CD4-positive, alpha-beta T cell treated with Interleukin-17A for 4 hours (primary cell): ENCODE measurements at regions not wholly inside any gene's neighbourhood (a gene's known extent, or its start where the extent isn't known, plus 50 kb on each side); places are given as distances from the start of the nearest gene placed in this dataset.
A peak's percentile ranks its signal among the peaks of the same experiment; 100 is the strongest.

ENCODE experiments used
- DNase-seq: peaks from one replicate; pipeline ENCODE4 v3.0.0-alpha.2; 2020; ENCODE audit warnings: mixed read lengths

DNA sequence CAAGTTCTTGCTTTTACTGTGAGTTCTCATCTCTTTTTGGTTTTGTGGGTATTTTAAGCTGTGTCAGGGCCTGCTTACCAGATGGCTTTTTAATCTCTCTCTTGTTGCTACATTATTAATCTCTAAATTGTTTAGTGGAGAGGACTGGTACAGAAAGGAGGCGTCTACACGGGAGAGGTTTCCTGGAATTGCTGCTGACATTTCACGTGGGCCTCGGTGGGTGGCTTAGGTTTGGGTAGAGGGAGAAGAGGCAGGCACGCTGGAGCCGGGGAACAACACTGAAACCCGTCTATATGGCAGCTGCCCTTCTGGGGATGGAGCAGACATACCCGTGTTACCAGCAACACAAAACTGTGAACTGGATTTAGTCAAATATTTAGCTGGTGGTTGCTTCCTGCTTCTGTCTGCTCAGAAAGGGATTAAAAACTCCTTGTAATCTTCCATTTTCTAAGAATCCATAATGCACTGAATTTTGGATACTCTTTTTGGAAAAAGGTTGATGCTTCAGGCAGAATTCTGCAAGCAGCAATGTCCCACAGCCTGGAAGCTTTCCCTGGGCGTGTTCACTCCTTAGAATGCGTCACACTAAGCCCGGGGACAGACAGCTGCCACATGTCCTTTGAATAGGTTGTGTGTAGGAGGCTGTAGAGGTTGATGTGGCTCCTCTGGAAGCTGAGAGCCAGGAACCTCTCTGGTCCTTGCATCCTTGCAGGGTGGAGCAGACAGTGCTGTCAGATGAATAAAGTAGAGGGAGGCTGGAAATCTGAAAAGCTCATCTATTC, 199.8 kb upstream of the GATB start:
- DNase-seq = no peak

- DNase-seq = no peak
Measured at GRCh38 chr4:151957153-151957552, 196.3 kb upstream of the GATB start.

DNA sequence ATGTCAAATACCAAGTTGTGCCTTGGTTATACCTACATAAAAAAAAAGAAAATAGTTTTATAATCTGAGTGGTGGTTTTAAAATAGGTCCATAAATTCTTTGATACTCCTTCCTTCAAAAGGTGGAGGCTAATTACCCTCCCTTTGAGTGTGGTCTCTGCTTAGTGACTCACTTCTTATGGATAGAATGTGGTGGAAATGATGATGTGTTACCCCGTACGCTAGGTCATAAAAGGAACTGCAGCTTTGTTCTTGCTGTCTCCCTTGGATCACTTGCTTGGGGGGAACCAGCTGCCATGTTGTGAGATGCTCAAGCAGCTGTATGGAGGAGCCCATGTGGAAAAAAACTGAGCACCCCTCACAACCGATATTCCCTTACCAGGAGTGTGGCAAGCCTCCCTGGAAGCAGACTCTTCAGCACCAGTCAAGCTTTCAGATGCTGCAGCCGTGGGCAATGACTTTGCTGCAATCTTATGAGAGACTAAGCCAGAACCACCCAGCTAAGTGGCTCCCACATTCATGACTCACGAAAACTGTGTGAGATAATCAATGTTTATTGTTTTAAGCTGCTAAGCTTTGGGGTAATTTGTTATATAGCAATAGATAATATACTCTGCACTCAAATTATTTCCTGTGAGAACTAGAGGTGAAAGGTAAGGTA, 195.0 kb upstream of the GATB start:
- no peak for DNase-seq

DNA sequence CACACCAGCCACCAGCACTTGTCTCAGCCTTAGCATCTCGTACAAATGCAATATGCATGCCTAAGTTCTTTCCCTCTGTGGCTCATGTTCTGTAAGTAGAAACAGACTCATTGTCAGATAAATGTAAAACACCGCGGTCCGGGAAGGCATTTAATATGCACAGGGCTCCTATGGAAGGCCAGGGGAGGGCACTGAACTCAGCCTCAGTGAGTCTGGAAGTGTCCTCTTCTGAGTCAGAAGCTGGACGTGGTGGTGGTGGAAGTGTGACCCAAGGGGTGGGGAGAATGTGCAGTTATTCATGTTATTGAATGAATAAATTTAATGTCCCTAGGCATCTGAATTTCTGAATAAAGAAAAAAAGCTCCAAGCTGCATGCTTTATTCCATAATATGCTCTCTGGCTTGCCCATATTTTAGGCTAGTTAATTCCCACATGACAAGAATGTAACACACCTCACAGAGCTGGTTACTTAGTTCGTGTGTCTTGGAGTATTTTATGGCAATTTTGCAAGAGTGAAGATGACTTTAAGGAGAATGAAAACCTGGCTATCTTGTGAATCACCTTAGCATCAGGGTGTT, 193.1 kb upstream of the GATB start:
- DNase-seq = no peak

GRCh38 chr4:151953312-151953711, 192.5 kb upstream of the GATB start:
- no peak for DNase-seq

DNA sequence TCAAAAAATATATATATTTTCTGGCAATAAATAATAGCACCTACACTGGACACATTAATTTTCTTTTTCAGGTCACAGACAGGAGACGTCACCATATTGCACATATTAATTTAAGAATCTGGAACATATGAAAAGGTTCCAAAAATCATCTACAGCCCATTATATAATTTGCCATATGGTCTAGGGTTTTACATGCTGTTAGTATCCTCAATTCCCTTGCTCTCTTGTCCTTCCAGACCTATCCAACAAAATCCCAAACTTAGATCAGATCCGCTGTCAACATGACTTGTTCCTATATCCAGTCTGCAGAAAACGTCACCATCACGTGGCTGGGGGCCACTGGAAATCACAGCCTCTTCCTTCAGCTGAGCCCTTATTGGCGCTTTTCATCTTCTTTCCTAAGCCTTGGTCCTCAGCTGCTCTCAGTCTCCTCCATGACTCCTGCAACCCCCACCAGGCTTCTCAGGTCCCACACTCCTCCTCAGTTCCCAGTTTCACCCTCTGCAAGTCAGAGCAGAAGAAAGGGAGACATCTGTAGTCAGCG, 192.0 kb upstream of the GATB start:
- no peak for DNase-seq

GRCh38 chr4:151952137-151952536, 191.3 kb upstream of the GATB start:
- no peak for DNase-seq

DNA sequence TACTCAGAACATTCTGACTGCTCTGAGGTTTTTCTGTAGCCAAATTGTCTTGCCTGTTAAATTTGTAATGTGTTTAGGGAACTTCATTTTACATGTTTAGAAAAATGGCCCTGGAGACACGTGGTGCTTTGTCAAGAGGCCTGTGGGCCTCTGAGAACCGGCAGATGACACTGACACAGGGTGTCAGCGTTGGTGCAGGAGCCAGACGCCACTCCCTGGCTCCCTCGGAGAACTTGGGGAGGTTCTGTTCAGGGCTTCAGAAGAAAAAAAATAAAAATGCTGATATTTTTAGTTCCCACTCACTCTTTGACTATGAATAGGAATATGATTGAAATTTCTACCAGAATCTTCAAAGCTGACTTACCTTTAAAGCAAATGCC, 190.9 kb upstream of the GATB start:
- DNase-seq = no peak

DNA sequence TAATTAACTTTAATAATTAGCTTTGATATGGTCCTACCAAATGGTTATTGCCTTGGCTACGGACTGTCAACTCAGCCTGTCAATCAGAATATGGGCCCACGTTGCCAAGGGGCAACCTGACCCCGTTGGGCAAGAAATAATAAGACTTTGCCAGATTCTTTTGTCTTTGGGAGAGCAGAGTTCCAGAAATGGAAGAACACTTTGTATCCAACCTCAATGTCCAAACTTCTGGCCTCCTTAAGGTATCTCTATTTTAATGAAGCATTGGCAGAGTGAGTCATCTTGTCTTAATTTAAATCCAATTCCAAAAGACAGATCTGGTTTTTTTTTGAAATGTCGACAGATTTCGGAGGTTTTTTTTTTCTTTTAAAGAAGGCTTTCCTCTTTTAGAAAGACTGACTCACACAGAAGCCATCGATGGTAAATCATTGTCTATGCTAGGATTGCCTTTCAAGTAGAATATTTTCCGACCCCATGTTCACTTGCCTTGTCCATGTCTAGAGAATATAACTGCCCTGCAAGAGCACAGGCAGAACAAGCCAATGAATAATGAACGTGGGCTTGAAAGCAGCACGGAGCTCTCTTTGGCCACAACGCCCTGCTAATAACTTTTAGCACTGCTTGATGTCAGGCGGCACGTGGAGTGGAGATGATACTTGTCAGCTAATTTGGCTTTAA, 190.3 kb upstream of the GATB start:
- no peak for DNase-seq

DNA sequence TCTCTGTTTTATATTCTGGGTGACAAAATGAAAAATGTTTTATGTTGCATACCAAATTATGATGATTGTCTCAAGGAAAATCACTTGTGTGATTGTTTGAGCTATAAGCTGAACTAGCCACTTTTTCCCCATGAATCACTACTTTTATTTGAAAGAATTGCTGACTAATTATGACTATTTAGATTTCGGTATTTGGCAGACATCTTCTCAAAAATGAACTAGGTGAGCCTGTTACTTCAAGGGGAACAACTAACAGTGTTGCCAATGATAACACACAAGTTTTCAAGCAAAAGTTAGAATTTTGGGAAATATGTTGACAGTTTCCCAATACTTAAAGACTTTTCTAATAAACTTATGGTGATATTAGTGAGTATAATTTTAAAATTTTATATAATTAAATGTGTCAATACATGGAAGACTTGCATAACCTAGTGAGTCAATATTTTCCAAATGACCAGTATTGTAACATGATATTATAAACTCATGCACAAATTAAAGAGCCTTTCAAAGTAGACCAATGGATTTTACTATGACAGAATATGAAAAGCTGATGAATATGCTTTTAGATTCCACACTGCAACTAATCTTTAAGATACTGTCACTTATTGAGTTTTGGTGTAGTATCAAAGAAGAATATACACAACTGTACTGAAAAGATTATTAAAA, 187.7 kb upstream of the GATB start:
- DNase-seq = no peak

DNA sequence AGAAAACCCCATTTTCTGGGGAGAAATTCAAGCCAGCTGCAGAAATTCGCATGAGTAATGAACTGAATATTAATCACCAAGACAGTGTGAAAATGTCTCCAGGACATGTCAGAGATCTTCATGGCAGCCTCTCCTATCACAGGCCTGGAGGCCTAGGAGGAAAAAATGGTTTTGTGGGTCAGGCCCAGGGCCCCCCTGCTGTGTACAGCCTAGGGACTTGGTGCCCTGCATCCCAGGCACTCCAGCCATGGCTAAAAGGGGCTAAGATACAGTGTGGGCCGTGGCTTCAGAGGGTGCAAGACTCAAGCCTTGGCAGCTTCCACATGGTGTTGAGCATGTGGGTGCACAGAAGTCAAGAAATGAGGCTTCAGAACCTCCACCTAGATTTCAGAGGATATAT, 185.9 kb upstream of the GATB start:
- no peak for DNase-seq

- no peak for DNase-seq
Measured at GRCh38 chr4:151942971-151943370, 182.2 kb upstream of the GATB start.

GRCh38 chr4:151940926-151941617, 180.3 kb upstream of the GATB start:
- DNase-seq = no peak

DNA sequence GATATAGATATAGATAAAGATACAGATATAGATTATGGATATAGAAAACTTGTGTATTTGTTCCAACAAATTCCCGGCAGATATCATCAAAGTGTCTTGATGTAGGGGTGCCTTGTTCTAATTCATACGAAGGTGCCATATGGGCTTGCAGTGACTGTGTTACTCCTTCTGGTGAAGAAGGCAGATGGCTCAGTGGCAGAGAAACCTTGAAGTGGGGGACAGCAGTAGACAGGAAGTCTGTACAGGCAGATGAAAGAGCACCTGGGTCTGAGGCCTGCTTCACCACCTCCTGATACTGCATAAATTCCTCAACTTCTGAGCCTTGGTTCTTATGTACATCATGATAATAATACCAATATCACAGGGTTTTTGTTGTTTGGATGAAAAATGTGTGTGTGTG, 179.5 kb upstream of the GATB start:
- peak; percentile 43 for DNase-seq

DNA sequence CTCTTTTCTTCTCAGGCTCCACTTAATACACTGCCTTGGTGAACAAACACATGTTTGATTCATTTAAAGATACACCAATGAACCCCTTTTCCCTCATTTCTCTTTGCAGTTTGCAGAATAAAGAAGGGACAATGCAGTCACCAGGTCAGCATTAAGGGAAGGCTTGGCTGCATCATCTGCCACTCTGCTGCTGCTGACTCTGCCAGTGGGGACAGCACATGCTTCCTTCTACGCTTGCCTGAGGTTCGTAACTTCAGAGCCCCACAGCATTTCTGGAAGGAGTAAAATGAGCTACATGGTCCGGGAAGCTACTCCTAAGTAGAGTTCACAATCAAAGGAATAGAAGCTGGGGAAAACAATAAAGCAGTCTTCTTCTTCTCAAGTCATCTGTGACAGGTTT, 178.9 kb upstream of the GATB start:
- no peak for DNase-seq

- DNase-seq = no peak
Measured at GRCh38 chr4:151935411-151935810, 174.6 kb upstream of the GATB start.

GRCh38 chr4:151934766-151935165, 174.0 kb upstream of the GATB start:
- DNase-seq = no peak

GRCh38 chr4:151933122-151933827, 172.5 kb upstream of the GATB start:
- no peak for DNase-seq

DNA sequence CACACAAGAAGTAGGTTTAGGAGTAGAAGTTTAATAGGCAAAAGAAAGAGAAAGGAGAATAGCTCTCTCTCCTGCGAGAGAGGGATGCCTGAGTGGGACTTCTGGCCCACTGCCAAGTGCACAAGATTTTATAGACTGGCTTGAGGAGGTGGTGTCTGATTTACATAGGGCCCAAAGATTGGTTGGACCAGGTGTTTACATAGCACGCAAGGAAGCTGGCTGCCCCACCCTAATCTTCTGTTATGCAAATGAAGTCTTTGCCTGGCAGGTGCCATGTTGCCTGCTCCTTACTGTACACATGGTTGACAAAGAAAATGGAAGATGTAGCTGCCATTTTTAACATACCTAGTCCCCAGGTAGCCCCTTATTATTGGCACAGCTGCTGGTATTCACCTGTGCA, 170.8 kb upstream of the GATB start:
- DNase-seq = no peak

- DNase-seq = no peak
Measured at GRCh38 chr4:151930372-151930771, 169.6 kb upstream of the GATB start.

- DNase-seq = no peak
Measured at GRCh38 chr4:151928112-151928511, 167.3 kb upstream of the GATB start.

- no peak for DNase-seq
Measured at GRCh38 chr4:151922811-151923210, 162.0 kb upstream of the GATB start.
